BJ (cell line): ENCODE measurements at regions not wholly inside any gene's neighbourhood (a gene's known extent, or its start where the extent isn't known, plus 50 kb on each side); places are given as distances from the start of the nearest gene placed in this dataset.

ENCODE experiments used
- CTCF ChIA-PET: fragments of 350-600 bp; formaldehyde crosslinking; extraction: SDS; loops from one replicate; lab custom pipeline; 2021; ENCODE audit warnings: antibody characterized with exemption, inconsistent platforms; lab: Yijun Ruan, JAX
- POLR2A ChIA-PET: fragments of 300-600 bp; sonication (Branson Sonifier 250); formaldehyde crosslinking; extraction: SDS; loops from one replicate; lab custom pipeline; 2021; ENCODE audit warnings: antibody characterized with exemption; lab: Charles Lee
- DNase-seq: peaks from one replicate; pipeline ENCODE4 v3.0.0-alpha.2; 2011; ENCODE audit warnings: low read depth
- H3K27me3 ChIP-seq: 2 replicates; pipeline ENCODE4 v1.6.0; 2011; ENCODE audit warnings: low read length; ENCODE audit not compliant: control insufficient read depth, insufficient read depth
- H3K36me3 ChIP-seq: 2 replicates; pipeline ENCODE4 v1.5.1; 2011; ENCODE audit warnings: low read length; ENCODE audit not compliant: control insufficient read depth, insufficient read depth
- H3K4me3 ChIP-seq: 2 replicates; pipeline ENCODE4 v1.5.1; 2011; ENCODE audit warnings: low read depth, mild to moderate bottlenecking, control low read depth, low read length
- TF ChIP-seq, protein P1 (sequence below): IDR thresholded peaks from 2 replicates; pipeline ENCODE4 v1.5.1; 2011; ENCODE audit warnings: low read depth, mild to moderate bottlenecking, control low read depth, inconsistent platforms, low read length, moderate library complexity; ENCODE audit not compliant: insufficient read depth

DNA sequence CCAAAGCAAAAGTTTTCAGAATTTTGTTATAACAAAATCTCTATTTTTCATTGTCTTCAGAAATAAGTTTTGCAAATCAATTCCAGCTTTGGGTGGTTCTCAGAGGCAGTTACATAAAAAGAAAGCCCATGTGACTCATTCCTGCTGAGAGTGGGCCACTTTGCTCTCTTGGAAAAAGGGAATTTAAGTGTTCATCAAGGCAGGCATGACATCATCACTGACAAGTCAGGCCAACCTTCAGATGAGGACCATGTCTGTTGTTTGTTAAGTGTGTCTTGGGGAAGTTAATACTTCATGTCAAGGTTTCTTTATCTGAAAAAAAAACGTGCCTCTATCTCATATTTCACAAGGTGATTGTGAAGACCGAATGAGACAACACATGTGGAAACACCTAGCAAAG lies 519.8 kb upstream of the TMPO start:
- H3K36me3 ChIP-seq = no peaks in the 10 kb centered on the region
- no peak for DNase-seq
- CTCF ChIA-PET = no interaction called here
- H3K4me3 ChIP-seq = no peak overlapping the region
- H3K27me3 ChIP-seq = no peaks in the 10 kb centered on the region
- POLR2A ChIA-PET = no interaction called here
- TF ChIP-seq, protein P1, sequence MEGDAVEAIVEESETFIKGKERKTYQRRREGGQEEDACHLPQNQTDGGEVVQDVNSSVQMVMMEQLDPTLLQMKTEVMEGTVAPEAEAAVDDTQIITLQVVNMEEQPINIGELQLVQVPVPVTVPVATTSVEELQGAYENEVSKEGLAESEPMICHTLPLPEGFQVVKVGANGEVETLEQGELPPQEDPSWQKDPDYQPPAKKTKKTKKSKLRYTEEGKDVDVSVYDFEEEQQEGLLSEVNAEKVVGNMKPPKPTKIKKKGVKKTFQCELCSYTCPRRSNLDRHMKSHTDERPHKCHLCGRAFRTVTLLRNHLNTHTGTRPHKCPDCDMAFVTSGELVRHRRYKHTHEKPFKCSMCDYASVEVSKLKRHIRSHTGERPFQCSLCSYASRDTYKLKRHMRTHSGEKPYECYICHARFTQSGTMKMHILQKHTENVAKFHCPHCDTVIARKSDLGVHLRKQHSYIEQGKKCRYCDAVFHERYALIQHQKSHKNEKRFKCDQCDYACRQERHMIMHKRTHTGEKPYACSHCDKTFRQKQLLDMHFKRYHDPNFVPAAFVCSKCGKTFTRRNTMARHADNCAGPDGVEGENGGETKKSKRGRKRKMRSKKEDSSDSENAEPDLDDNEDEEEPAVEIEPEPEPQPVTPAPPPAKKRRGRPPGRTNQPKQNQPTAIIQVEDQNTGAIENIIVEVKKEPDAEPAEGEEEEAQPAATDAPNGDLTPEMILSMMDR = no peak

DNA sequence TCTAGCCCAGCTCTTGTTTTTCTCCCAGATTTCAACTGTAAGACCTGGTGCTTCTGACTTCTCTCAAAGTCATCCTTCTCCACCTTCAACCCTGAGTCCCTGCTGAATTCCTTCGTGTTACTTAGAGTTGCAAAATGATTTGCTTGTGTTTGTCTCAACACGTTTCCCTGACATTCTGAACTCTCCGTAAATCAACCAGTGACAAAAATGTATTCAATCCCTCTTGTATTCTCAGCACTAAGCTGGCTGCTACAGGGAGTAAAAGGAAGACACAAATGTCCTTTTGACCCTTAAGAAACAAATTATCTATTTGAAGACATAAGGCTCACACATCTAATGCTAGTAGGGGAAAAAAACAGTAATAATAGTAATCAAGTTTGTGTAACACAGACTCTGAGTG lies 514.0 kb upstream of the TMPO start:
- Histone ChIP-seq H3K27me3 (no peaks in the 10 kb centered on the region), H3K4me3 (no peak overlapping the region), H3K36me3 (no peaks in the 10 kb centered on the region)
- TF ChIP-seq, protein P1 = no peak
- ChIA-PET POLR2A (no interaction called here), CTCF (no interaction called here)
- no peak for DNase-seq

DNA sequence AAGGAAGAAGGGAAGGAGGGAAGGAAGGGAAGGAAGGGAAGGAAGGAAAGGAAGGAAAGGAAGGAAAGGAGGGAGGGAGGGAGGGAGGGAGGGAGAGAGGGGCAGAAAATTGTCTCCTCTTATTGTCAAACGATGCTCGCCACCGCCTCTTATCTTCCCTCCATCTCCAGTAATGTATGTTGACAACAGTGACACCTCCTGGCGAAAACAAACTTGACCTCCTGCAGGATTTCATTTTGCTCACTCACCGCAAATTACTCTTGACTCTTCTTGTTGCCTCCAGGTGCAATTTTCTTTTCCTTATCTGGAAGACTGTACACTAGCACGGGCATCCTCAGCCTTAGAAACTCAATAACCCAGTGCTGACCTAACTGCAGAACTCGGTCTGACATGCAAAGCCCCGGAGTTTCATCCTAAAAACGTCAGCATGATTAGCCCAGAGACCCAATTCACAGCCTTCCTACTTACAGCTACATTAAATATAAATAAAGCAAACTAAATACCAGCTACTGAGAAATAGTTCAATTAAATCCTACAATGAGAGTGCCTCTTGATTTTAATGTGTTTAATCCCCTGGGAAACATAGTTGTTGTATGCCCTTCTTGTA lies 512.4 kb upstream of the TMPO start:
- CTCF ChIA-PET = no interaction called here
- DNase-seq = no peak
- TF ChIP-seq, protein P1 = no peak
- Histone ChIP-seq H3K4me3 (no peak overlapping the region), H3K27me3 (no peaks in the 10 kb centered on the region), H3K36me3 (no peaks in the 10 kb centered on the region)
- POLR2A ChIA-PET = no interaction called here

DNA sequence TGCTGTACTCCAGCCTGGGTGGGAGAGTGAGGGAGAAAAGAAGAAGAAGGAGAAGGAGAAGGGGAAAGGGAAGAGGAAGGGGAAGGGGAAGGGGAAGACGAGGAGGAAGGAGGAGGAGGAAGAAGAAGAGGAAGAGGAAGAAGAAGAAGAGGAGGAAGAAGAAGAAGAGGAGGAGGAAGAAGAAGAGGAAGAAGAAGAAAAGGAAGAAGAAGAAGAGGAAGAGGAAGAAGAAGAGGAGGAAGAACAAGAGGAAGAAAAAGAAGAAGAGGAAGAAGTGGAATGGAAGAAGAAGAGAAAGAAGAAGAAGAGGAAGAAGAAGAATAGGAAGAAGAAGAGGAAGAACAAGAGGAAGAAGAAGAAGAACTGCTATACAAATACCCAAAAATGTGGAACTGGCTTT lies 507.4 kb upstream of the TMPO start:
- DNase-seq = no peak
- H3K27me3 ChIP-seq = no peaks in the 10 kb centered on the region
- H3K36me3 ChIP-seq = no peaks in the 10 kb centered on the region
- ChIA-PET CTCF (no interaction called here), POLR2A (no interaction called here)
- no peak overlapping the region for H3K4me3 ChIP-seq
- TF ChIP-seq, protein P1 = no peak

DNA sequence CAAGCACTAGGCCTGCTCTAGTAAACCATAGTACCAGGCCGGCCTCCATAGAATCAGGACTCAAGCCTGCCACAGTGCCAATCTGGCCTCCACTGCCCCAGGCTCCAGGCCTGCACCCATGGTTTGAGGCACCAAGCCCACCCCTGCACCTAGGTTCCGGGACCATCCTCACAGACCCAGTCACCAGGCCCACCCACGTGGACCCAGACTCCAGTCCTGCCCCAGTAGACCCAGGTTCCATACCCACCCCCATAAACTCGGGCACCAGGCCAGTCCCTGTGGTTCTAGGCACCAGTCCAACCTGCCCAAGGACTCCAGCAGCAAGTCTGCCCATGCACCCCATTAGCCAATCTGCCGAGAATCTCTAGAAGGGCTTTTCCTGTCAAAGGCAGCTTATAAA lies 501.8 kb upstream of the TMPO start:
- no peak for DNase-seq
- POLR2A ChIA-PET = no interaction called here
- no peaks in the 10 kb centered on the region for H3K27me3 ChIP-seq
- no peaks in the 10 kb centered on the region for H3K36me3 ChIP-seq
- CTCF ChIA-PET = no interaction called here
- no peak overlapping the region for H3K4me3 ChIP-seq
- TF ChIP-seq, protein P1 = no peak
